GM04503 (cell line): ENCODE measurements at regions not wholly inside any gene's neighbourhood (a gene's known extent, or its start where the extent isn't known, plus 50 kb on each side); places are given as distances from the start of the nearest gene placed in this dataset.
"Not testable (repeated sequence)": the region's sequence is repeated elsewhere in the genome, so short reads cannot be mapped to it uniquely, and the experiment has no call there.

ENCODE experiments used
- DNase-seq: peaks from one replicate; pipeline ENCODE4 v3.0.0-alpha.2; 2012; ENCODE audit warnings: low read depth

- DNase-seq = no peak
Observed at GRCh38 chr16:59527206-59527997, 793.3 kb upstream of the GOT2 start.

GRCh38 chr16:59522826-59523225 lies 788.7 kb upstream of the GOT2 start:
- no peak for DNase-seq

- not testable (repeated sequence) for DNase-seq
Observed at GRCh38 chr16:59518721-59519120, 784.6 kb upstream of the GOT2 start.

DNA sequence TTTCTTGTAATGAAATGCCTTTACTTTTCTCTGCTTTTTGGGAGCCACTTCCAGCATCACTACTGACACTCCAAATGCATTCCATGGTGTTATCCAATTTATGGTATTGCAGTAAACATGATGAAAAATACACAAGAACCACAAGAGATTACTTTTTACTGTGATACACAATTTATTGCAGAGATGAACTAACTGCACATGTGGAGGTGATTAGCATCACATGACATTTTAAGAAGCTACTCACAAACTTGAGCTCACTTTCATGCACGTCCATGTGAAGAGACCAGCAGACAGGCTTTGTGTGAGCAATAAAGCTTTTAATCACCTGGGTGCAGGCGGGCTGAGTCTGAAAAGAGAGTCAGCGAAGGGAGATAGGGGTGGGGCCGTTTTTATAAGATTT lies 780.5 kb upstream of the GOT2 start:
- DNase-seq = no peak

DNA sequence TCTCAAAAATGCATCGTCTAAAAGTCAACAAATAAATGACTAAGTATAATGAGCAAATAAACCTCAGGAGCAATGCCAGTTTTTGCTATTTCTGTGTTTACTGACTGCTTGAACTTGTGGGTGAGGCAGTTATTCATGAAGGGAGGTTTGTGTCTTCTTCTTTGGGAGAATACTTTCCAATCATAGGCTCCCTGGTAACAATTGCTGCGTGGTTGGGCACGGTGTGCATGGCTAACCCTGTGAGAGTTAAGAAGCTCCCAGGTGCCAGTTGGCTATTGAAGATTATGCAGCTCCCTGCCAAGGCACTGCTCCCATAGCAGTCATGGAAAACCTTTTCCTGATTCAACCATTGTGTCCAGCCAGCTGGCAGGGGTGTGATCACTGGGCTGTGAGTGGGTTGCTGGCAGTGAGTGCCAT lies 775.9 kb upstream of the GOT2 start:
- DNase-seq = no peak

GRCh38 chr16:59500601-59501000 lies 766.5 kb upstream of the GOT2 start:
- no peak for DNase-seq

DNA sequence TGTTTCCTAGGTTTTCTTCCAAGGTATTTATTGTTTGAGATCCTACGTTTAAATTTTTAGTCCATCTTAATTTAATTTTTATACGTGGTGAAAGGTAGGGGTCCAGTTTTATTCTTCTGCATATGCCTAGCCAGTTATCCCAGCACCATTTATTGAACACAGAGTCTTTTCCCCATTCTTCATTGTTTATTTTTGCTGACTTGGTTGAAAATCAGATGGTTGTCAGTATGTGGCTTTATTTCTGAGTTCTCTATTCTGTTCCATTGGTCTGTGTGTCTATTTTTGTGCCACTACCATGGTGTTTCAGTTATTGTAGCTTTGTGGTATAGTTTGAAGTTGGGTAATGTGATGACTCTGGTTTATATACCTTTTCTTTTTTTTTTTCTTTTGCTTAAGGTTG lies 753.0 kb upstream of the GOT2 start:
- DNase-seq = no peak

GRCh38 chr16:59484833-59485516 lies 750.9 kb upstream of the GOT2 start:
- no peak for DNase-seq

DNA sequence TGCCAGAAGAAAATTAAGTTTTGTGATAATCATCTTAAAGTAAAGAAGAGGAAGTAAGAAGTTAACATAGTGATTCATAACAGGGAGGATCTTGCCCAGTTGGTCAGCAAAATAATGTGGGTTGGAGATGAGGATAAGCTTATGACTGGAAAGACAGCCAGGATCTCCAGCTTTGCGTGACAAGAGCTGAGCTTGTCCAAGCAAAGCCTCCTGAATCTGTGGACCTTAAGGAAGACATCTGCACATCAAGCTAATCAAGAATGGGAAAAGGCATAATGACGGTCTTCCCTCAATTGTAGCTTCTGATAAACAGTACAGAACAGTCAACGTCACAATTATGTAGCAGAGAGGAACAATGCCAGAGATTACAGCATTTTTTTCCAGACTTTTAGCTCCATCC lies 744.7 kb upstream of the GOT2 start:
- peak; percentile 31 for DNase-seq

GRCh38 chr16:59470556-59470955 lies 736.4 kb upstream of the GOT2 start:
- peak; percentile 0 for DNase-seq

- DNase-seq = no peak
Observed at GRCh38 chr16:59469266-59469665, 735.1 kb upstream of the GOT2 start.

DNA sequence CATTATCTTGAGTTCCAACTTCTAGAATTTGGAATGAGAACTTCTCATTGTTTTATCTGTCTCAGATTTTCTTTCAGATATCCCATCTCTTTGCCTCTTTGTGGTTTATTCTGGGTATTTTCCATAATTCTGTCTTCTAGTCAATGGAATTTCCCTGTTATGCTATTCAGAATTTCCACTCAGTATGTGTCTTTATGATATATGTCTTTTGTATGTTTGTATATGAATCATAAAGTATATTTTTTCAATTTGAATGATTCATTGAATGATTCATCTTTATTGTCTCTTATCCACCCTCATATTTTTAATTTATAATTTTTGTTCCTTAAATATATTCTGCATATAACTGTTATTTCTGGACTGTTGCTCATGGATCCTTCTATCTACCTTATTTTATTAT lies 729.7 kb upstream of the GOT2 start:
- no peak for DNase-seq

DNA sequence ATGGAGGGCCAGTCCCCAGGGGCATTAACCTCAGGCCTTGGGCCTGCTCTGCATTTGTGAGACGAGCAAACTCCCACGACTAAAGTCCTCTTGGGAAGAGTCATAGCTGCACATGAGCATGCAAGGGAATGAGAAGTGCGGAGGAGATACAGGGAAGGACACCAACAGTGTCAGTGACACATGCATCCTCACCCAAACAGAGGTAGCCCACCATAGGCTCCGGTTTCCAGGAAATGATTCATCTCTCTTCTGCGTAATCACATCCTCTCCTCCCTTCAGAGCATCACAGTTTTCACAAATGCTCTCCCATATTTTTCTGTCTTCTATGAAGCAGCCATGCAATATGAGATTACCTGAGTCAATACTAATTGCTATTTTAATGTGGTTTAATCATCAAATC lies 725.7 kb upstream of the GOT2 start:
- DNase-seq = no peak

GRCh38 chr16:59455497-59455896 lies 721.4 kb upstream of the GOT2 start:
- no peak for DNase-seq

- not testable (repeated sequence) for DNase-seq
Observed at GRCh38 chr16:59450513-59450912, 716.4 kb upstream of the GOT2 start.

DNA sequence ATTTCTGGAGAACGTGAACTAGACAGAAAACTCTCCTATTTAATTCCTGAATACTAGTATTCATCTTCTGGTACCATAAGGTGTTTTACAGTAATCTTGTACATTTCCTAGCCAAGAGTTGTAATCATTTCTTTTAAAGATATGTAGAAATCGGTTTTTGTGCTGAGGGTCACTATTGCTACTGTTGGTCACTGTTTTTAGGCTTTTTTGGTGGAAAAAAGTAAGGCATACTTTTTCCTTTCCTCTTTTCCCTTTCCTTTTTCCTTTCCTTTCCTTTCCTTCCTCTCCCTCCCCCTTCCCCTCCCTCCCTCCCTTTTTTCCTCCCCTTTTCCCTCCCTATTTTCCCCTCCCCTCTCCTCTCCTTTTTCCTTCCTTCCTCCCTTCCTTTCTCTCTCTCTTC lies 706.4 kb upstream of the GOT2 start:
- no peak for DNase-seq

- DNase-seq = no peak
Observed at GRCh38 chr16:59432896-59433295, 698.8 kb upstream of the GOT2 start.

GRCh38 chr16:59432276-59432675 lies 698.2 kb upstream of the GOT2 start:
- no peak for DNase-seq

GRCh38 chr16:59424714-59425273 lies 690.7 kb upstream of the GOT2 start:
- no peak for DNase-seq

GRCh38 chr16:59411961-59412841 lies 678.1 kb upstream of the GOT2 start:
- DNase-seq = no peak

GRCh38 chr16:59410451-59410850 lies 676.3 kb upstream of the GOT2 start:
- no peak for DNase-seq

- no peak for DNase-seq
Observed at GRCh38 chr16:59405802-59406201, 671.7 kb upstream of the GOT2 start.
